NCI-H2081 (cell line): ENCODE measurements at regions not wholly inside any gene's neighbourhood (a gene's known extent, or its start where the extent isn't known, plus 50 kb on each side); places are given as distances from the start of the nearest gene placed in this dataset.
"Not testable (repeated sequence)": the region's sequence is repeated elsewhere in the genome, so short reads cannot be mapped to it uniquely, and the experiment has no call there.

Experiments
- DNase-seq, 2 experiments: peaks; one replicate each; lab custom pipeline; 2025; lab: John Stamatoyannopoulos, UW

DNA sequence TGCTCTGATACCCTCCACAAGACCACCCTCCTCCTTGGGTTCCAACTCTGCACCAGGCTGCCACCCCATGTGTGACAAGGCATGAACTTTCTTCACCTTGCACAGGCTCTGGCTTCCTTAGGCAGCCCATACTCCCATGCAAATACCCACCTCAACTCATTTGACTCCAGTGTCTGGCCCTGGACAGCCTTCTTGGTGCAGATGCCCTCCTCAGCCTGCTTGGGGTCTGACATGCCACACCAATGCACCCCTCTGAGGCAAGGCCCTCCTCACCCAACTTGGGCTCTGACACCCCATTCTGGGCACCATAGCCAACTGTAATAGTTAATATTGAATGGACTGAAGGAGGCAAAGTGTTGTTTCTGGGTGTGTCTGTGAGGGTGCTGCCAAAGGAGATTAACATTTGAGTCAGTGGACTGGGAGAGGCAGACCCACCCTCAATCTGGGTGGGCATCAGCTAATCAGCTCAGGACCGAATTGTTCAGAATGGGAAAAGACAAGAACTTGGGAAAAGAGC lies 115.0 kb upstream of the EPB41L4A start:
- no peak for DNase-seq

DNA sequence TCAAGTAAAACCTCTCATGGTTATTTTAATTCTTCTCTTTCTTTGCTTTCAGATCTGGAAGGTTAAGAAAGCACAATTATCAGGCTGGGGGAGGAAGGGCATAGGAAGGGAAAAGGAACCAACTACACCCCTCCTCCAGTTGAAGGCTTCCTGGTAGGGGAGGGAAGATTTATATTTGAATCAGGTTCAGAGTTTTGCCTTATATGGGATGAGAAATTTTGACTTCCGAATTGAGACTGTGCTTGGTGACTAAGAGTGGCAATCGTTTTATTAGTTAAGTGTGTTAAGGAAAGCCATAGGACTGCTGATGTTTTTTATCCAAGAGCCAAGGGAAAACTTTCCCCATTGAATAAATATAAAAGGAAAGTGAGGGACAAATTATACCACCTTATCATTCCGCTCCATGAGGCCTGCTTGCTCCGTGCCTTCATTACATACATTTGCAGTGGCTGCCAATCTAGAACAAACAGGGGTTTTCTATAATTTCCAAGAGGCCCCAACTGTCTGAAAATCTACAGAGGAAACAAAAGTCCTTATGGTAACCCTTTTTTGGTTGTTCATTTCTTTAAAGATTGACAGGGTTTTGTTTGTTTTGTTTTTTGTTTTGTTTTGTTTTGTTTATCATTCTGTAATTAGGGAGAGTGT lies 115.7 kb upstream of the EPB41L4A start:
- DNase-seq = no peak

DNA sequence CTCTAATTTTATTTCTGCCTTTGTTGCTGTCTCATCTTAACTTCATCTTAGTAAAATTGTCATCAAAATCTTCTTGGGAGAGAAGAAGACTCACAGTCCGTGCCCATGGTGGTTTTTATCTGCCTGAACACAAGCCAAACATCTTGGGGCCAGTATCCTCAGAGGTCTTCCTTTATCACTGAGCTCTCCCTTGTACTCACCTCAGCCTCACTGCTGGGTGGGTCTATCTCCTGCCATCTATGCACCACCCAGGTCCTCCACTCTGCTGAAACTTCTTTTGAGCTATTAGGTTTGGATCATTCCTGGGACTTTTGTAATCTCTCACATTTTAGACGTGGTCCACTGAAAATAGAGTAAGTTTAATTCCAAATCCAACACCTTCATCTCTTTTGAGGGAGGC lies 116.3 kb upstream of the EPB41L4A start:
- DNase-seq = no peak

DNA sequence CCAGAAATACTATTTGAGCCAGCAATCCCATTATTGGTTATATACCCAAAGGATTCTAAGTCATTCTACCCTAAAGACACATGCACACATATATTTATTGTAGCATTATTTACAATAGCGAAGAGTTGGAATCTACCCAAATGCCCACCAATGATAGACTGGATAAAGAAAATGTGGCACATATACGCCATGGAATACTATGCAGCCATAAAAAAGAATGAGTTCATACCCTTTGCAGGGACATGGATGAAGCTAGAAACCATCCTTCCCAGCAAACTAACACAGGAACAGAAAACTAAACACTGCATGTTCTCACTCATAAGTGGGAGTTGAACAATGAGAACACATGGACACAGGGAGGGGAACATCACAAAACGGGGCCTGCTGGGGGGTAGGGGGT lies 125.5 kb upstream of the EPB41L4A start:
- not testable (repeated sequence) for DNase-seq

DNA sequence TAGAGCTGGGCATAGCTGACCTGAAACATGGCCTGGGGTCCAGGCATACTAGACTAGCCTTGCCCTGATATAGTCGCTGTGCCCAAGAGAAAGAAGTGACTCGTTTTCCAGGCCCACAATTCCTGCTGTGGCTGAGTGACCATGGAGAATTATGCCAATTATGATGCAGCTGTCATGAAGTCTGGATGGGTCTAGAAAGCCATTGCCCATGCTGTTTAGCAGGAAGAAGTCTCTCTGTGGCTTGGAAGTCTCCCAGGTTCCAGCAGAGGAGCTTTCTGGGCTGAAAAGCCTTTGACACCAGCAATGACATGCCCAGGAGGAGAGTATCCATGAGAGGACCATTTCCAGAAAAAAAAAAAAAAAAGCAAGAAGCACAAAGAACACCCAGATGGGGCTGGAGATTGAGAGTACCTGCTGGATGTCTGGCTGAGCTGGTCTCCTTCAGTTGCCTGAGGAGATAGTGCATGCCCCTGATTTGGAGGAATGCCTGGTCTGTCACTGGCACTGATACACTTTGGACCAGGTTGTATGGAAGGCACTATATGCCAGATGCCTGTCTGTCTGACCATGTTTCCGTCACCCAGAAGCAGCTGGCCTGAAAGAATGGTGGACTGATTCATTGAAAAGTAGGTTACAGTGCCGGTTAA lies 128.0 kb upstream of the EPB41L4A start:
- DNase-seq = no peak

DNA sequence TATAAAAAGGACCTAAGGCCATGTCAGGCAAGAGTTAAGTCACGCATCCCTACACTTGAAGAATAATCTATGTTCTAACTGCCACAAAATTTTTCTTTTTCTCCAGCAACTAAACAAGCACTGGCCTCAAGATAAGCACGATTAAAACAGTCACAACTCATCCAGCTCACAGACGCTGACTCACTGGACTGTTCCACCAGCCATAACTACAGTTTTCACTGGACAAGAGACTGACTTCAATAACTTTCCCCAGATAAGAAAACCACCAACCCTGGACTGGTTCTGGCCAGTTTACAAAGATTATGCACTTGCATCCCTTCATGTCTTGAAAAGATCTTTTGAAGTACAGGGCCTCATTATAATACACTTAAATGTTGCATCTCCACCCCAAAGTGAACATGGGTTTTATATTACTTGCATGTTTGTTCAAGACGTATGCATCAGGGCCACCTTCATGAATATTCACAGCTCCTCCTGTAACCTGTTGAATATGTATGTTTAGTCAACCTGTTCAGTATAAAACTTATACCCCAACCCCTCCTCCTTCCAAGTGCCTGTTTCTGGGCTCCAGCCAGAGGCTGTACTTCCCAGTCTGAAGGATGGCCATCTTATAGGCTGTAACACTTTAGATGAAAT lies 129.3 kb upstream of the EPB41L4A start:
- no peak for DNase-seq

DNA sequence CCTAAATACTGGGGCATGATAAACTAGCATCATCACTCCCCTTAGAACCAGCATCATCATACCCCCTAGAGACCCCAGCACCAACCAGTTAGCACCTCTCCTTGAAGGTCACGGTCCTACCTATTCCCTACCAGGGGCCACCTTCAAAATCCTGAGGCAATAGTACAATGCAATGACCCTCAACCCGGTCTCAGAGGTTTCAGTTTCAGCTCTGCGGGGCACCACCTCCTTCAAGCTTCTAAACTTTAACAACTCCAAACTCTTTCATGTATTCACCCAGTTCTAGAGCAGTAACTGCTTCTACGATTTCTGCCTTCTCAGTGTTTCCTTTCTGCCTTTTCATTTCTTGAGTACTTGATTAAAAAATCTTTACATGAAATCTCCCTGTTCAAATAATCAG lies 130.1 kb upstream of the EPB41L4A start:
- DNase-seq = no peak

DNA sequence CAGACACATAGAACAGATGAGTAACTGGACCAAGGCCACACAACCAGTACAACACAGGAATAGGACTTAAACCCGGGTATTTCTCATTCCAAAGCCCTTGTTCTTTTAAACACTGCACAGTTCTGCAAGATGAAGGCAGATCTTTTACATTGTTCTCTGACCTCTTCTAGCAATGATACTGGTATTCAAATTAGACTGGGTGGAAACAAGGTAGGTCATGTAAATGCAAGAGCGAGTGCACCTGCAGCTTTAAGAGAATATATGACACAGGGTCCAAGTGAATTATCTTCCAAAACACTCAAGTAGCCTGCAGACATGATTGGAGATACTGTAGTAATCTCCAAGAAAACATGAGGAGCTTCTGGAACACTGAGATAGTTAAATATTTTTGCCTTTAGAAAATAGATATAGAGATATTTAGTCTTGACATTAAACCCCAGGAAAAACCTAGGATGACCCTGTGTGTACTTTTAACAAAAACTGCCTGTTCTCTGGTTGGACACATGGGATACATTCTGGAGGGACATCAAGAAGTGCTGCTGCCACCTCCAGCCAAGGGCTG lies 130.6 kb upstream of the EPB41L4A start:
- no peak for DNase-seq

DNA sequence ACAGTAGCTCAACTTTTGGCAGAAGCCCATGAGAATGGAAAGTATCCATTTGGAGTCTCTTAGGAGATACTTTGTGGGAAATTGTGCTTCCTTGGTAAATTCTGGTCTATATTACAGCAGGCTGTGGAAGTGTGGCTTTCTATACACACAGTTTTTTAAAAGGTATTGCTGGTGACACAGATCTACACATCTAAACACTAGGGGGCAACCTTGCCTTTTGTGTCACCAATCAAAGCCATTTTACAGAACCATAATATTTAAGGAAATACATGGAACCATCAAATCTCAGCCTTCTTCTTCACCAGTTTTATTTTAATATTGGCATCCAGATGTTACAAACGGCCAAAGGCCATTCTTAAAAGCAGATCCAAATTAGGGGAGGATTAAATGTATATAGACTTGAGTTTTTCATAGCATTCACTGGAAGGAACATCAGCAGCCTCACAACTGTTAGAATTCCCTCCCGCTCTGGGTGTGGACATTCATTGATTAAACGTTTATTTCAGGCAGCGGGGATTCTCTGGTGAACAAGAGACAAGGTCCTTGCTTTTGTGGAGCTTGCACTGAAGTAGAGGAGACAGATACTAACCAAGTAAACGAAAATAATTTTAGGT lies 132.4 kb upstream of the EPB41L4A start:
- peak; percentile 17 to 59 for DNase-seq

DNA sequence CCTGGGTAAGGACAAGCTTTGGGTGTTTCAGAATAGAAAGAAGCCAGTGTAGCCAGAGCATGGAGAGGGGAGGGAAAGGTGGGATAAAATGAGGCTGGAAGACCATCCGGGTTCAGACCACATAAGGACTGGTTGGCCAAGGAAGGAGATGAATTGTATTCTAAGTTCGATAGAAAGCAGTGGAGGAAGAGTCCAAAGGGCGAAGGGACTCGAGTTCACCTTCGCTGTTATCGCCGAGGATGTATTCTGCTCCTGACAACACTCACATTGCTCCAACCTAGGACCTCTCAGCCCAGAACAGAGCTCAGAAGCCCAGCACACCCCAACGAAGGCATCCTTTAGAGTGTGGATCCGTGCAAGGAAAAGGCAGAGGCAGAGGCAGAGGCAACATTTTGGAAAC lies 133.1 kb upstream of the EPB41L4A start:
- DNase-seq = no peak

DNA sequence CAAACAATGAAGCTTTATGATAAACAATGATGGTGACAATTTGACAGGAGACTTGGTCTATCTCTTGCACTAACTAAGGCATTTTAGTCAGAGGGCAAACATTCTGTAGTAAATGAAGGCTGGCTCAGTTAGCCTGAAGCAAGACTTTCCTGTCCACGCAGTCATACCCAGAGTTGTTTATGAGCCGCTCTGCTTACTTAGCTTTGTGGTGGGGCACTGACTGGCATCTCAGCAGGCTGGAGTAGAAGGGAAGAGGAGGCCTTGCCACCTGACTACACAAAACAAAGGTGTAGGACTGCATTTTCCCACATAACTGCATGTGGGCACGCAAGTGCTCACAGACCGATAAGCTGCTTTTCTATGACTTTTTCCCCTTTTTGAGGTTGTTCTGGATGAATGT lies 133.7 kb upstream of the EPB41L4A start:
- no peak for DNase-seq

DNA sequence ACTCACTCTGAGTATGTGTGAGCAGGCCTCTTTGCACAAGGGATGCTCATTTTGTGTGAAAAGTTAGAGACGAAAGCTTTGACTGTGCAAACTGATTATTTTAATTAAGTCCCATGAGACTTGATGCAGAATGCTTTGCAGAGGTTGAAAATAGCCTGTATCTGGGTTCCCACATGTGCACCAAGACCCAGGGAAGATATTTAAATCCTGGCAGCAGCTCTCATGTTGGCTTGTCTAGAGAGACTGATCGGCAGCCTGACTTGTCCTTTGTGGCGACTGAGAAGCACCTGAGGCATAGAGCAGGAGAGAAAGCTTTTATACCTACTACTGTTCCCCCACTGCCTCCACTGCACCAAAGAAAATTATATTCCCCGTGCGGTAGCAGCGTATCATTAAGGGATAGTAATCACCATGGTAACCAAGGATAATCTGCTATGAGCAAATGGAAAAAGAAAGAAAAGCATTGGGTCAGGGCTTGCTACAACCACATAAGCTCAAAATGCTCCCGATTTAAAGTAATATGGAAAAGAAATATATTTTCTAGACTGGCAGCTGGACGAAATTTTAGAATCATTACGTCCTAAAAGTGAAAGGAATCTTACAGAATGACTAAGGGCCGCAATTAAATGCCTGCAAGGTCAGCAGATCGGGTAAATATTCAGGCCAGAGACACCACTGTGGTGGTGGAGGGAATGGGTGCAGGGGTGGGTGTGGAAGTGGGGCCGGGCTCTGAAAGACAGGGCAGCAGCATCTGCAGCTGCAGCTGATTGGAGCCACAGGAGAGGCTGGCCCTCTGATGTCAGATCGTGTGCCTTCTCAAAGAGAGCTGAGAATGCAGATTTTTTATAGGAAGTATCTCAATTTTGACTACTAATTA lies 135.3 kb upstream of the EPB41L4A start:
- no peak for DNase-seq

DNA sequence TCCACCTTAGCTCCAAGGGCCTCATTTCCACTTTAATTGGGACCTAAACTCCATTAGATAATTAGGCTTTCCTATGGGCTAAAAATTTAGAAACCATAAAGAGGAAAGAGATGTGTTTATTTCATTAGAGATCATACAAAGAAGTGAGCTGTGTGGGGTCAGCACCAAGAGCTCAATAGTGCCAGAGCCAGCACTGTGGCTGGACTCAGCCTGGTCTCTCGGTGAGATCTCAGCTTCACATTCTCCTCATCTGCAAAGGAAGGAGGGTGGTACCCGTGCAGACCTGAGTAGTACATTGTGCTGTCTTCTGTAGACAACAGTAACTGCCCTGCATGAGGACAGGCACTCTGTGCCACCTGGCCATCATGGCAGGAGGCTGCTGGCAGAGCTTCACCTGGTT lies 136.1 kb upstream of the EPB41L4A start:
- no peak for DNase-seq

DNA sequence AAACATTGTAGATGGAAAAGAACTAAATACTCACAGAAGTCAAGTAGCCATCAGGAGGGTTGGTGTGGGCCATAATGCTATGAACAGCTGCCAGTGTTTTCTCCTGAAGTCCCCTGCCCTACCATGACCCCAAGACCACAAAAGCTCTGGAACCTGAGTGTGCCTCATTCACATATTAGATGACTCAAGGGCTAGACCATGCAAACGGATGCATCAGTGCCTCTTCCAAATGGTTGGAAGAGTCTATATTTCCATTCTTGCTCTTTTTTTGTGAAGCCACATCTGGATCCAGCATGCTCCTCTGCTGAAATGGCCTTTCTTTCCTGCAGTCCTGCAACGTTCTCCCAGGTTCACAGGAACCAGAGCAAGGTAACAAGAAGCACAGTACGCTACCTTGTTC lies 136.6 kb upstream of the EPB41L4A start:
- no peak for DNase-seq

DNA sequence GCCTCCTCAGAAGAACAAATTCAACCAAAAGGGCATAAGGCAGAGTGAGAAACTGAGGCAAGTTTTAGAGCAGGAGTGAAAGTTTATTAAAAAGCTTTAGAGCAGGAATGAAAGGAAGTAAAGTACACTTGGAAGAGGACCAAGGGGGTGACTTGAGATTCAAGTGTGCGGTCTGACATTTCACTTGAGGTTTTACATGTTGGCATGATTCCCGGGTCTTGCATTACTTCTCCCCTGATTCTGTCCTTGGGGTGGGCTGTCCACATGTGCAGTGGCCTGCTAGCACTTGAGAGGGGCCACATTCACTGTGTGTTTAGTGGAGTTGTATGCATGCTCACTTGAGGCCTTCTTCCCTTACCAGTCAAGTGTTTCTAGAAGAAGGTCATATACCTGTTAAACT lies 140.4 kb upstream of the EPB41L4A start:
- not testable (repeated sequence) for DNase-seq

DNA sequence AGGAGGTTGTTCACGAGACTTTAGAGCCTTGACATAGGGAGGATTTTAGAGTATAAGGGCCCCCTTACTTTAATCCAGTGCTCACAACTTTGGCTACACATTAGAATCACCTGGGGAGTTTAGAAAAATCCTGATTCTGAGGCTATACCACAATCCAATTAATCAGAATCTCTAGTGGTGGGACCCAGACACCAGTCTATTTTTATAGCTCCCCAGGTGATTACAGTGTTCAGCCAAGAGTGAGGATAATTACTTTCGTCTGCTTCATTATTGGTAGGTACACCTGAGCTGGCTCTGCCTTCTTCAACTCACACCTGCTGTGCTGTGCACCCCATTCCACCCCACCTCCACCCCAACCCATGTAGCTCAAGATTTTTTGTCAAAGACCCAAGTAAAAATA lies 141.3 kb upstream of the EPB41L4A start:
- DNase-seq = peak; percentile 10 to 33

DNA sequence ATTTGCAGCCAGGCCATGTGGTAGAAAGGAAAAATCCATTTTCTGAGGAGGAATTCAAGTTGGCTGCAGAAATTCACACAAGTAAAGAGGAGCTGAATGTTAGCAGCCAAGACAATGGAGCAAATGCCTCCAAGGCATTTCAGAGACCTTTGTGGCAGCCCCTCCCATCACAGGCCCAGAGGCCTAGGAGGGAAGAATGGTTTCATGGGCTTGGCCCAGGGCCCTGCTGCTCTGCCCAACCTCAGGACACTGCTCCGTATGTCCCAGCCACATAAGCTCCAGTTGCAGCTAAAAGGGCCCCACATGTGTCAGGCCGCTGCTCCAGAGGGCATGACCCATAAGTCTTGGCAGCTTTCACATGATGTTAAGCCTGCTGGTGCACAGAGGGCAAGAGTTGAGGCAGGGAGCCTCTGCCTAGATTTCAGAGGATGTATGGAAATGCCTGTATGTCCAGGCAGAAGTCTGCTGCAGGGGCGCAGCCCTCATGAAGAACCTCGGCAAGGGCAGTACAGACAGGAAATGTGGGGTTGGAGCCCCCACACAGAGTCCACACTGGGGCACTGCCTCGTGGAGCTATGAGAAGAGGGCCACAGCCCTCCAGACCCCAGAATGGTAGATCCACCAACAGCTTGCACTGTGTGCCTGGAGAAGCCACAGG lies 144.2 kb upstream of the EPB41L4A start:
- no peak for DNase-seq

DNA sequence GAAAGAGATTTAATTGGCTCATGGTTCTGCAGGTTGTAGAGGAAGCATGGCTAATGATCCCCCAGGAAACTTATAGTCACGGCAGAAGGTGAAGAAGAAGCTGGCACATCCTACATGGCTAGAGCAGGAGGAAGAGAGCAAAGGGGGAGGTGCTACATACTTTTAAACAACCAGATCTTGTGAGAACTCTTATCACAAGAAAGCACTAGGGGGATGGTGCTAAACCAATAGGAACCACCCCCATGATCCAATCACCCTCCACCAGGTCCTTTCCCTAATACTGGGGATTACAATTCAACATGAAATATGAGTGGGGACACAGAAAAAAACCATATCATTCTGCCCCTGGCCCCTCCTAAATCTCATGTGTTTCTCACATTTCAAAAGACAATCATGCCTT lies 147.2 kb upstream of the EPB41L4A start:
- DNase-seq = no peak

DNA sequence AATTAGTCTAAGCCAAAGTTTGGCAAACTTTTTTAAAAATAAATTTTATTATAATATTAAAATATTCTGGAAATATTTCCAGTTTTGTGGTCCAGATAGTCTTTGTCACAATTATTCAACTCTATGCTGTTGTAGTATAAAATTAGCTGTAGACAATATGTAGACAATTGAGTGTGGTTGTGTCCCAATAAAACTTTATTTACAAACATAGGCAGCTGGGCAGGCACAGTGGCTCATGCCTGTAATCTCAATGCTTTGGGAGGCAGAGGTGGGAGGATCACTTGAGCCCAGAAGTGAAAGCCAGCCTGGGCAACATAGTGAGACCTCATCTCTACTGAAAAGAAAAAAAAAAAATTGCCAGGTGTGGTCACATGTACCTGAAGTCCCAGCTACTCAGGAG lies 150.5 kb upstream of the EPB41L4A start:
- DNase-seq = no peak

DNA sequence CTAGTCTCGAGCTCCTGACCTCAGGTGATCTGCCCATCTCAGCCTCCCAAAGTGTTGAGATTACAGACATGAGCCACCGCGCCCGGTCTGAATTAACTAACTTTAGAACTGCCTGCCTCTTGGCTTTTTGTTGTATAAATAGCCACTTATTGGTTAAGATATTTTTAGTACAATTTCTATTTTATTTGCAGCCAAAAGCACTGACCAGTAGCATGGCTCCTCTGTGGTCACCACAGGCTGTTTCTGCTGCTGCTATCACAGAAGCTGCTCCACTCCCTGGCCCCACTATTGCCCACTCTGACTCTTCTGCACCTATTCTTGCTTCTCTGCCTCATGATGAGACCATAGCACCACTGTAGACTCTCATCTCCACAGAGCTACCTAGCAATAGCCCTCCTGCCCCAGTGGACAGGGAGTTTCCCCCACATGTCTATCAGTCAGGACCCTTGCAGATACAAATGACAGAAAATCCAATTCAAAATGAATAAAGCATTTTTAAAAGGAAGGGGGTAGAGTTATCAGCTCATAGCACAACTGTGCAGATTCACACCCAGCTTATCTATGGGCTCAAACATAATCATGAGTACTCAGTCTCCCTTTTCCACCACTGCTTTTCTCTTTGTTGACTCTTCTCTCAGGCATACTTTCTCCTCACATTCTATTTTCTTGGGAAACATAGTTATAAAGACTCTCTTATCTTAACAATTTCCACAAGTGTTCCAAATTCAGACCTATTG lies 151.8 kb upstream of the EPB41L4A start:
- no peak for DNase-seq
